ENCODE measurements at regions not wholly inside any gene's neighbourhood (a gene's known extent, or its start where the extent isn't known, plus 50 kb on each side); places are given as distances from the start of the nearest gene placed in this dataset.

GRCh38 chr10:30784897-30785605 lies 155.5 kb upstream of the LYZL2 start:
- Mint-ChIP-seq H3K27ac (peak overlapping the region in 7 of 8 donors; percentile 47 to 90 (median 57)), H3K4me3 (peak overlapping the region; percentile 81 to 91 (median 86)), H3K36me3 (peaks cover 0 to 5% (median 2%) of the 10 kb centered on the region in 3 donors), H3K4me1 (peaks cover 22 to 32% (median 28%) of the 10 kb centered on the region in 3 donors), H3K27me3 (no peaks in the 10 kb centered on the region), H3K9me3 (peaks cover 0 to 3% (median 0%) of the 10 kb centered on the region in 5 donors)
- H3K9me3 ChIP-seq (ENCODE audit: low read length): no peaks in the 10 kb centered on the region
- H3K4me1 ChIP-seq (ENCODE audit: insufficient read depth, low read length): peaks cover 5% of the 10 kb centered on the region
- H3K27ac ChIP-seq (ENCODE audit: low read depth, low read length): peak overlapping the region; percentile 40
- DNase-seq: peak in 4 of 5 donors; percentile 4 to 54 (median 38)
- H3K36me3 ChIP-seq (ENCODE audit: insufficient read depth, low read length): no peaks in the 10 kb centered on the region
- H3K4me3 ChIP-seq (ENCODE audit: low read length): peak overlapping the region; percentile 77
- H3K27me3 ChIP-seq (ENCODE audit: insufficient read depth, low read length, poor library complexity, severe bottlenecking): no peaks in the 10 kb centered on the region
- ChIA-PET CTCF (interaction anchor here (0.7 to 5.2 kb wide), 22 partner anchors 9 to 1288 kb away, joined by 3 to 42 read pairs (median 6); partner anchors contain the start of gene ZNF438), POLR2A (interaction anchor here (0.6 to 1.9 kb wide), 7 partner anchors 24 to 975 kb away, joined by 3 to 21 read pairs (median 5); partner anchors contain the start of genes ZEB1 and ZNF438)

GRCh38 chr10:30784524-30784896 lies 155.0 kb upstream of the LYZL2 start:
- POLR2A ChIA-PET: interaction anchor here (0.5 to 1.9 kb wide), 10 partner anchors 21 to 1146 kb away, joined by 3 to 21 read pairs (median 4); partner anchors contain the start of genes ZEB1 and ZNF438
- H3K4me3 ChIP-seq (ENCODE audit: low read length): peak overlapping the region; percentile 77

GRCh38 chr10:30783939-30784501 lies 154.5 kb upstream of the LYZL2 start:
- no peak overlapping the region for H3K27ac ChIP-seq (ENCODE audit: low read depth, low read length)
- POLR2A ChIA-PET: interaction anchor here (0.5 to 1.9 kb wide), 11 partner anchors 17 to 1147 kb away, joined by 3 to 21 read pairs (median 4); partner anchors contain the start of genes ZEB1 and ZNF438
- H3K9me3 Mint-ChIP-seq: no peaks in the 10 kb centered on the region
- peak; percentile 73 to 90 (median 80) for DNase-seq
- peaks cover 5% of the 10 kb centered on the region for H3K4me1 ChIP-seq (ENCODE audit: insufficient read depth, low read length)
- no peaks in the 10 kb centered on the region for H3K27me3 ChIP-seq (ENCODE audit: insufficient read depth, low read length, poor library complexity, severe bottlenecking)
- CTCF ChIA-PET: interaction anchor here (0.6 to 5.2 kb wide), 30 partner anchors 10 to 1147 kb away, joined by 3 to 42 read pairs (median 4); partner anchors contain the start of gene ZNF438
- H3K36me3 Mint-ChIP-seq: no peaks in the 10 kb centered on the region
- peak overlapping the region; percentile 77 for H3K4me3 ChIP-seq (ENCODE audit: low read length)
- H3K9me3 ChIP-seq (ENCODE audit: low read length): no peaks in the 10 kb centered on the region
- peak overlapping the region; percentile 49 to 97 (median 92) for H3K27ac Mint-ChIP-seq
- H3K36me3 ChIP-seq (ENCODE audit: insufficient read depth, low read length): no peaks in the 10 kb centered on the region
- H3K4me1 Mint-ChIP-seq: peaks cover 17 to 28% (median 23%) of the 10 kb centered on the region in 3 donors
- peaks cover 0 to 1% of the 10 kb centered on the region in 2 donors for H3K27me3 Mint-ChIP-seq
- H3K4me3 Mint-ChIP-seq: peak overlapping the region; percentile 81 to 91 (median 86)

More at GRCh38 chr10:30784524-30784896, 155.0 kb upstream of the LYZL2 start:
- Mint-ChIP-seq H3K9me3 (no peaks in the 10 kb centered on the region), H3K27me3 (no peaks in the 10 kb centered on the region), H3K4me3 (peak overlapping the region; percentile 81 to 91 (median 86)), H3K27ac (peak overlapping the region; percentile 47 to 93 (median 70)), H3K36me3 (peaks cover 0 to under 1% (median 0%) of the 10 kb centered on the region in 3 donors), H3K4me1 (peaks cover 18 to 28% (median 24%) of the 10 kb centered on the region in 3 donors)
- H3K9me3 ChIP-seq (ENCODE audit: low read length): no peaks in the 10 kb centered on the region
- H3K4me1 ChIP-seq (ENCODE audit: insufficient read depth, low read length): peaks cover 5% of the 10 kb centered on the region
- no peaks in the 10 kb centered on the region for H3K36me3 ChIP-seq (ENCODE audit: insufficient read depth, low read length)
- DNase-seq: peak in 1 of 5 donors; percentile 37
- peak overlapping the region; percentile 40 for H3K27ac ChIP-seq (ENCODE audit: low read depth, low read length)
- CTCF ChIA-PET: interaction anchor here (0.7 to 5.2 kb wide), 25 partner anchors 9 to 1289 kb away, joined by 3 to 42 read pairs (median 5); partner anchors contain the start of gene ZNF438
- H3K27me3 ChIP-seq (ENCODE audit: insufficient read depth, low read length, poor library complexity, severe bottlenecking): no peaks in the 10 kb centered on the region

GRCh38 chr10:30782537-30783461 lies 153.2 kb upstream of the LYZL2 start:
- H3K4me3 ChIP-seq (ENCODE audit: low read length): no peak overlapping the region
- peaks cover 5% of the 10 kb centered on the region for H3K4me1 ChIP-seq (ENCODE audit: insufficient read depth, low read length)
- peak overlapping the region in 5 of 7 donors; percentile 41 to 88 (median 80) for H3K4me3 Mint-ChIP-seq
- peaks cover 17 to 28% (median 22%) of the 10 kb centered on the region in 3 donors for H3K4me1 Mint-ChIP-seq
- POLR2A ChIA-PET: interaction anchor here (0.8 kb wide), 1 partner anchor 18 kb away, joined by 5 read pairs; no protein-coding TSS in a partner anchor
- H3K27me3 ChIP-seq (ENCODE audit: insufficient read depth, low read length, poor library complexity, severe bottlenecking): no peaks in the 10 kb centered on the region
- H3K36me3 Mint-ChIP-seq: no peaks in the 10 kb centered on the region
- H3K9me3 Mint-ChIP-seq: no peaks in the 10 kb centered on the region
- H3K27ac ChIP-seq (ENCODE audit: low read depth, low read length): no peak overlapping the region
- DNase-seq: no peak
- no peaks in the 10 kb centered on the region for H3K36me3 ChIP-seq (ENCODE audit: insufficient read depth, low read length)
- peak overlapping the region in 6 of 8 donors; percentile 35 to 97 (median 71) for H3K27ac Mint-ChIP-seq
- peaks cover 0 to 2% of the 10 kb centered on the region in 2 donors for H3K27me3 Mint-ChIP-seq
- CTCF ChIA-PET: interaction anchor here (0.6 to 5.2 kb wide), 18 partner anchors 11 to 1148 kb away, joined by 3 to 42 read pairs (median 4); partner anchors contain the start of gene ZNF438
- no peaks in the 10 kb centered on the region for H3K9me3 ChIP-seq (ENCODE audit: low read length)

GRCh38 chr10:30782157-30782536 lies 152.6 kb upstream of the LYZL2 start:
- Histone ChIP-seq H3K36me3 (ENCODE audit: insufficient read depth, low read length) (no peaks in the 10 kb centered on the region), H3K4me1 (ENCODE audit: insufficient read depth, low read length) (peaks cover 5% of the 10 kb centered on the region), H3K4me3 (ENCODE audit: low read length) (no peak overlapping the region), H3K9me3 (ENCODE audit: low read length) (no peaks in the 10 kb centered on the region), H3K27ac (ENCODE audit: low read depth, low read length) (no peak overlapping the region), H3K27me3 (ENCODE audit: insufficient read depth, low read length, poor library complexity, severe bottlenecking) (no peaks in the 10 kb centered on the region)
- H3K27ac Mint-ChIP-seq: peak overlapping the region in 4 of 8 donors; percentile 42 to 69 (median 54)
- CTCF ChIA-PET: interaction anchor here (1.8 to 5.2 kb wide), 3 partner anchors 249 to 1026 kb away, joined by 6 to 35 read pairs (median 33); partner anchors contain the start of gene ZNF438
- no peak for DNase-seq
- POLR2A ChIA-PET: no interaction called here
- peaks cover 17 to 28% (median 22%) of the 10 kb centered on the region in 3 donors for H3K4me1 Mint-ChIP-seq
- no peaks in the 10 kb centered on the region for H3K9me3 Mint-ChIP-seq
- H3K4me3 Mint-ChIP-seq: no peak overlapping the region
- no peaks in the 10 kb centered on the region for H3K36me3 Mint-ChIP-seq
- peaks cover 0 to 2% of the 10 kb centered on the region in 2 donors for H3K27me3 Mint-ChIP-seq

GRCh38 chr10:30781670-30782121 lies 152.1 kb upstream of the LYZL2 start:
- H3K36me3 ChIP-seq (ENCODE audit: insufficient read depth, low read length): no peaks in the 10 kb centered on the region
- peaks cover 0 to 2% of the 10 kb centered on the region in 2 donors for H3K27me3 Mint-ChIP-seq
- H3K9me3 Mint-ChIP-seq: no peaks in the 10 kb centered on the region
- ChIA-PET POLR2A (no interaction called here), CTCF (interaction anchor here (0.7 to 5.2 kb wide), 4 partner anchors 11 to 987 kb away, joined by 3 to 35 read pairs (median 20); partner anchors contain the start of gene ZNF438)
- H3K36me3 Mint-ChIP-seq: no peaks in the 10 kb centered on the region
- H3K4me3 ChIP-seq (ENCODE audit: low read length): no peak overlapping the region
- no peaks in the 10 kb centered on the region for H3K27me3 ChIP-seq (ENCODE audit: insufficient read depth, low read length, poor library complexity, severe bottlenecking)
- H3K4me3 Mint-ChIP-seq: no peak overlapping the region
- H3K27ac Mint-ChIP-seq: no peak overlapping the region
- peaks cover 17 to 28% (median 22%) of the 10 kb centered on the region in 3 donors for H3K4me1 Mint-ChIP-seq
- DNase-seq: no peak
- no peak overlapping the region for H3K27ac ChIP-seq (ENCODE audit: low read depth, low read length)
- peaks cover 5% of the 10 kb centered on the region for H3K4me1 ChIP-seq (ENCODE audit: insufficient read depth, low read length)
- no peaks in the 10 kb centered on the region for H3K9me3 ChIP-seq (ENCODE audit: low read length)

GRCh38 chr10:30778769-30779168 lies 149.2 kb upstream of the LYZL2 start:
- Histone ChIP-seq H3K4me3 (ENCODE audit: low read length) (no peak overlapping the region), H3K9me3 (ENCODE audit: low read length) (no peaks in the 10 kb centered on the region), H3K27ac (ENCODE audit: low read depth, low read length) (no peak overlapping the region), H3K4me1 (ENCODE audit: insufficient read depth, low read length) (no peaks in the 10 kb centered on the region), H3K27me3 (ENCODE audit: insufficient read depth, low read length, poor library complexity, severe bottlenecking) (no peaks in the 10 kb centered on the region), H3K36me3 (ENCODE audit: insufficient read depth, low read length) (no peaks in the 10 kb centered on the region)
- ChIA-PET CTCF (no interaction called here), POLR2A (no interaction called here)
- no peak for DNase-seq
- Mint-ChIP-seq H3K27ac (peak overlapping the region in 2 of 8 donors; percentile 14 to 63), H3K27me3 (peaks cover 0 to 4% of the 10 kb centered on the region in 2 donors), H3K4me3 (no peak overlapping the region), H3K4me1 (peaks cover 3 to 14% (median 12%) of the 10 kb centered on the region in 3 donors), H3K36me3 (no peaks in the 10 kb centered on the region), H3K9me3 (no peaks in the 10 kb centered on the region)
